Brain microvascular endothelial cell (primary cell): ENCODE measurements at regions not wholly inside any gene's neighbourhood (a gene's known extent, or its start where the extent isn't known, plus 50 kb on each side); places are given as distances from the start of the nearest gene placed in this dataset.

Source experiments
- DNase-seq: peaks from one replicate; pipeline ENCODE4 v3.0.0-alpha.2; 2020
- H3K27ac ChIP-seq: fragments of 250-450 bp; sonication (Bioruptor Pico); 2 replicates; pipeline ENCODE4 v1.5.1; 2020; ENCODE audit warnings: mild to moderate bottlenecking, moderate library complexity
- H3K27me3 ChIP-seq: fragments of 250-450 bp; sonication (Bioruptor Pico); replicated peaks from 2 replicates; pipeline ENCODE4 v1.5.1; 2020; ENCODE audit warnings: mild to moderate bottlenecking
- H3K36me3 ChIP-seq: fragments of 250-450 bp; sonication (Bioruptor Pico); replicated peaks from 2 replicates; pipeline ENCODE4 v1.5.1; 2020; ENCODE audit warnings: mild to moderate bottlenecking
- H3K4me3 ChIP-seq: 2 replicates; pipeline ENCODE4 v1.5.1; 2011; ENCODE audit warnings: low read depth, mild to moderate bottlenecking, control low read depth, low read length, moderate library complexity
- CTCF ChIP-seq: IDR thresholded peaks from 2 replicates; pipeline ENCODE4 v1.5.1; 2011; ENCODE audit warnings: low read depth, mild to moderate bottlenecking, moderate library complexity, low read length, control low read depth, inconsistent platforms; ENCODE audit errors: missing control alignments
- in situ Hi-C: cut with HindIII; loops from 2 replicates; pipeline ENCODE4 v1.10.0; 2017; ENCODE audit warnings: low sequenced_read_pairs, low pct_ligation_motif_present

- H3K27me3 ChIP-seq = no peaks in the 10 kb centered on the region
- in situ Hi-C loops = no loop called here
- DNase-seq = no peak
- no peak for TF ChIP-seq CTCF
- H3K4me3 ChIP-seq = no peak overlapping the region
- H3K36me3 ChIP-seq = no peaks in the 10 kb centered on the region
- no peak overlapping the region for H3K27ac ChIP-seq
Observed at GRCh38 chr15:85297537-85297936, 82.9 kb upstream of the AKAP13 start.

- in situ Hi-C loops = no loop called here
- Histone ChIP-seq H3K4me3 (no peak overlapping the region), H3K27ac (no peak overlapping the region), H3K36me3 (no peaks in the 10 kb centered on the region), H3K27me3 (no peaks in the 10 kb centered on the region)
- no peak for DNase-seq
- no peak for TF ChIP-seq CTCF
Observed at GRCh38 chr15:85298366-85298765, 82.0 kb upstream of the AKAP13 start.

GRCh38 chr15:85298941-85299340, 81.5 kb upstream of the AKAP13 start:
- H3K4me3 ChIP-seq = no peak overlapping the region
- in situ Hi-C loops = no loop called here
- TF ChIP-seq CTCF = no peak
- H3K36me3 ChIP-seq = no peaks in the 10 kb centered on the region
- no peaks in the 10 kb centered on the region for H3K27me3 ChIP-seq
- DNase-seq = no peak
- no peak overlapping the region for H3K27ac ChIP-seq

- in situ Hi-C loops = no loop called here
- no peaks in the 10 kb centered on the region for H3K27me3 ChIP-seq
- DNase-seq = no peak
- no peak overlapping the region for H3K27ac ChIP-seq
- TF ChIP-seq CTCF = no peak
- H3K4me3 ChIP-seq = no peak overlapping the region
- no peaks in the 10 kb centered on the region for H3K36me3 ChIP-seq
Observed at GRCh38 chr15:85302271-85302670, 78.1 kb upstream of the AKAP13 start.

- Histone ChIP-seq H3K27ac (no peak overlapping the region), H3K27me3 (no peaks in the 10 kb centered on the region), H3K36me3 (no peaks in the 10 kb centered on the region), H3K4me3 (no peak overlapping the region)
- DNase-seq = no peak
- in situ Hi-C loops = no loop called here
- no peak for TF ChIP-seq CTCF
Observed at GRCh38 chr15:85305050-85305449, 75.4 kb upstream of the AKAP13 start.

GRCh38 chr15:85306946-85307686, 73.3 kb upstream of the AKAP13 start:
- Histone ChIP-seq H3K27ac (no peak overlapping the region), H3K27me3 (no peaks in the 10 kb centered on the region), H3K4me3 (no peak overlapping the region), H3K36me3 (no peaks in the 10 kb centered on the region)
- in situ Hi-C loops = no loop called here
- no peak for TF ChIP-seq CTCF
- no peak for DNase-seq
